Amniotic epithelial cell (primary cell): ENCODE measurements at regions not wholly inside any gene's neighbourhood (a gene's known extent, or its start where the extent isn't known, plus 50 kb on each side); places are given as distances from the start of the nearest gene placed in this dataset.

Source experiments
- DNase-seq: peaks from one replicate; pipeline ENCODE4 v3.0.0-alpha.2; 2010; ENCODE audit warnings: low read depth

- DNase-seq, result no peak
These were observed 432.6 kb downstream of the SATB2 start for GRCh38 chr2:199025146-199025545.

GRCh38 chr2:199024224-199024623, 433.5 kb downstream of the SATB2 start:
- no peak for DNase-seq

- no peak for DNase-seq
These were observed 437.7 kb downstream of the SATB2 start for GRCh38 chr2:199019898-199020507.

- no peak for DNase-seq
These were observed 438.9 kb downstream of the SATB2 start for GRCh38 chr2:199018826-199019225.

- no peak for DNase-seq
These were observed 442.7 kb downstream of the SATB2 start for GRCh38 chr2:199015072-199015471.

- DNase-seq, result no peak
These were observed 443.5 kb downstream of the SATB2 start for GRCh38 chr2:199014226-199014625.

GRCh38 chr2:199011908-199012307, 445.8 kb downstream of the SATB2 start:
- DNase-seq, result no peak

GRCh38 chr2:198994678-198995077, 463.1 kb downstream of the SATB2 start:
- no peak for DNase-seq

- DNase-seq, result no peak
These were observed 466.3 kb downstream of the SATB2 start for GRCh38 chr2:198991431-198991830.

GRCh38 chr2:198975779-198976178, 482.0 kb downstream of the SATB2 start:
- no peak for DNase-seq

GRCh38 chr2:198973785-198974184, 484.0 kb downstream of the SATB2 start:
- DNase-seq, result peak; percentile 1

GRCh38 chr2:198973181-198973580, 484.6 kb downstream of the SATB2 start:
- DNase-seq, result no peak

- DNase-seq, result no peak
These were observed 489.2 kb downstream of the SATB2 start for GRCh38 chr2:198968545-198968944.

GRCh38 chr2:198966269-198966668, 491.5 kb downstream of the SATB2 start:
- DNase-seq, result no peak

- no peak for DNase-seq
These were observed 496.2 kb downstream of the SATB2 start for GRCh38 chr2:198961547-198961946.

- DNase-seq, result no peak
These were observed 500.6 kb downstream of the SATB2 start for GRCh38 chr2:198957181-198957580.

- no peak for DNase-seq
These were observed 504.4 kb downstream of the SATB2 start for GRCh38 chr2:198953328-198953727.

GRCh38 chr2:198950803-198951202, 506.9 kb downstream of the SATB2 start:
- no peak for DNase-seq

- no peak for DNase-seq
These were observed 512.2 kb downstream of the SATB2 start for GRCh38 chr2:198945496-198945895.

- no peak for DNase-seq
These were observed 527.6 kb downstream of the SATB2 start for GRCh38 chr2:198930170-198930569.

- DNase-seq, result no peak
These were observed 529.7 kb downstream of the SATB2 start for GRCh38 chr2:198928026-198928425.

- DNase-seq, result no peak
These were observed 539.6 kb downstream of the SATB2 start for GRCh38 chr2:198917926-198918720.

GRCh38 chr2:198917275-198917674, 540.5 kb downstream of the SATB2 start:
- DNase-seq, result no peak
